Kidney tubule cell (primary cell): ENCODE measurements at regions not wholly inside any gene's neighbourhood (a gene's known extent, or its start where the extent isn't known, plus 50 kb on each side); places are given as distances from the start of the nearest gene placed in this dataset.
A peak's percentile ranks its signal among the peaks of the same experiment; 100 is the strongest.
"Not testable (repeated sequence)": the region's sequence is repeated elsewhere in the genome, so short reads cannot be mapped to it uniquely, and the experiment has no call there.

Source experiments
- DNase-seq: peaks from one replicate; pipeline ENCODE4 v3.0.0-alpha.2; 2018; ENCODE audit warnings: low spot score

DNA sequence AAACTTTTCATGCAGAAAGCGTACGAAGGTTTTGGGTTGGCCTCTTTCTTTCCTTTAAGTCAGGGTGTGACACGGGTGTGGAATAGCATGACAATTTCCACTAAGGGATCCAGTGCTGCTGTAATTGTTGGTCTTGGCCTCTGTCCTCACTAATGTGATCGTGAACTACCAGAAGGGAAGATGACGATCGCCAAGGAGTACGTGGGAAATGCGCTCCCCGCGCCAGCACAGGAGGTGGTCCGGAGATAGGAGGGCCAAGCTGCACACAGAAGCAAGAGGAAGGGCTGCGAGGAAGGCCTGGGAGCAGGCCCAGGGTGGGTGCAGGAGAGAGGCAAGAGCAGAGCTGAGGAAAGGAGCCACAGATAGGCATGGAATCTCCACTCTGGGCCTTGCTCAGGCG is 79.7 kb upstream of the PODXL start:
- DNase-seq: no peak

DNA sequence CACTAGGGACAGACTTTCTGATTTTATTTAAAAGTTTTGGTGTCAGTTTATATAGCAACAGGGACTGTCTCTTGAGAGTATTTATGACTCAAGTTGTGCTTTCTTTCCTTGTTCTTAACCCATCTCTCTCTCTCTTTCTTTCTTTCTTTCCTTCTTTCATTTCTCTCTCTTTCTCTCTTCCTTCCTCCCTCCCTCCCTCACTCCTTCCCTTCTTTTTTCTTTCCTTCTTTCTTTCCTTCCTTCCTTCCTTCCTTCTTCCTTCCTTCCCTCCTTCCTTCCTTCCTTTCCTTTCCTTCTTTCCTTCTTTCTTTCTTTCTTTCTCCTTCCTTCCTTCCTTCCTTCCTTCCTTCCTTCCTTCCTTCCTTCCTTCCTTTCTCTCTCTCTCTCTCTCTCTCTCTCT is 77.8 kb upstream of the PODXL start:
- DNase-seq: not testable (repeated sequence)

GRCh38 chr7:131633342-131633843 is 77.0 kb upstream of the PODXL start:
- DNase-seq: peak; percentile 82

DNA sequence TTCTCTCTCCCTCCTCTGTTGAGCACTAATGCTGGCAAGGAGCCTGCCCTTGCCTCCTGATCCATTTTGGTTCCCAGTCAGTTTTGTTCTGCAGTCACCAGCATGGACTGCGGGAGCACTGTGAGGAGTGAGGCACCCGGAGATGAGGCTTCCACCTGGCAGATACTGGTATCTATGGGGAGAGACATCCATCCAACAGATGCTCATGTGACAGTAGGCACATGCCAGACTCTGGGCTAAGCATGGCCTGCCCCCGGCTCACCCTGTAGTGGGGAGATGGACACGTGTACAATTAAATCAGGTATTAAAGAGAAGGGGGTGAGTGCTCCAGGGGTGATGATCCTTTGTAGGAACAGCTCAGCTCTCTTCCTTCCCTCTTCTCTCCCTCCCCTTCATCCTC is 74.0 kb upstream of the PODXL start:
- DNase-seq: no peak

- DNase-seq: no peak
Measured at GRCh38 chr7:131629217-131629882, 72.9 kb upstream of the PODXL start.

GRCh38 chr7:131628634-131629033 is 72.2 kb upstream of the PODXL start:
- DNase-seq: no peak

DNA sequence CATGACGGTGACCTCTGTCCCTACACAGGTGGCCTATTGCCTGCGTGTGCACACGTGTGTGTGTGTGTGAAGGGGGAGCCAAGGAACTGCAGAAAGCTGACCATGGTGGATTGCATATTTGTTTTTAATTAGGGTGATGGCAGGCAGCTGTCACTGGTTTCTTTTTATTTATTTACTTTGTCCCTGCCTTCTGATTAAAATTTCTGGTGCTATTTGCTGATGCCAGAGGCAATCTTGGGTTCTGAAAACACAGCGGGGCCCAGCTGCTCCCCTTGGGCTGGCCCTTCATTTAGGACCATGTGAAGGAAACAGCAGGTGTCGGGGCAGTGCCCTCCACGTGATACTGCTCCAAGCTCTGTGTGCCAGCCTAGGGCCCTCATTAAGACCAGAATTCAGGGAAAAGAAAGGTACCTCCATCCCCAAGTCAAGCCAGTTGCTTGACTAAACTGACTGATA is 71.3 kb upstream of the PODXL start:
- no peak for DNase-seq

- no peak for DNase-seq
Measured at GRCh38 chr7:131626643-131627042, 70.2 kb upstream of the PODXL start.

DNA sequence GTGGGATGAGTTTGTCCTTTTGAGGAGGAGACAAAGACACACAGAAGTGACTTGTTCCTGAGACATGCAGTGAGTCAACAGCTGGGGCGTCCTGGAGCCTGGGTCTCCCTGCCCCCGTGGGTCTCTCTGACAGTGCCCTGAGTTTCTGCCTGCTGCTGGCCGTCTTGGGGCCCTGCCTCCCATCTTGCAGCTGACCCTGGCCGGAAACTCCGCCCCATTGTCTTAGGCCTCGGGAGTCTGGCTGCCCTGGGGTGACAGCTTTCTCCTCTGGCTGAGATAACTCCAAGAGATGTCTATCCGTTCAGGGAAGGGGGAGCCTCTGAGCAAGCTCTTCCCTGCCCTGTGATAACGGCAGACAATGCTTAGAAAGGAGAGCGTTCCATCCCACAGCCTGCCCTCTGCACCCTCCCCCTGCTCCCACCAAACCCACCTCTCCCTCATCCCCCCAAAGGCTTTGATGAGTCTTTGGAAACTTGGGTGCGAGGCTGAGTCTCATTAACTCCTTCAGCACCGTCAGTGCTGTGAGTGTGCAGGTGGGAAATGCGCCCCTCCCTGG is 69.5 kb upstream of the PODXL start:
- DNase-seq: peak; percentile 98

- DNase-seq: not testable (repeated sequence)
Measured at GRCh38 chr7:131625345-131625744, 68.9 kb upstream of the PODXL start.

GRCh38 chr7:131624536-131624935 is 68.1 kb upstream of the PODXL start:
- DNase-seq: no peak

- no peak for DNase-seq
Measured at GRCh38 chr7:131623154-131623553, 66.7 kb upstream of the PODXL start.

- DNase-seq: no peak
Measured at GRCh38 chr7:131621652-131622051, 65.2 kb upstream of the PODXL start.

GRCh38 chr7:131620673-131621609 is 64.5 kb upstream of the PODXL start:
- DNase-seq: peak; percentile 72

GRCh38 chr7:131619336-131620305 is 63.2 kb upstream of the PODXL start:
- DNase-seq: peak; percentile 72

DNA sequence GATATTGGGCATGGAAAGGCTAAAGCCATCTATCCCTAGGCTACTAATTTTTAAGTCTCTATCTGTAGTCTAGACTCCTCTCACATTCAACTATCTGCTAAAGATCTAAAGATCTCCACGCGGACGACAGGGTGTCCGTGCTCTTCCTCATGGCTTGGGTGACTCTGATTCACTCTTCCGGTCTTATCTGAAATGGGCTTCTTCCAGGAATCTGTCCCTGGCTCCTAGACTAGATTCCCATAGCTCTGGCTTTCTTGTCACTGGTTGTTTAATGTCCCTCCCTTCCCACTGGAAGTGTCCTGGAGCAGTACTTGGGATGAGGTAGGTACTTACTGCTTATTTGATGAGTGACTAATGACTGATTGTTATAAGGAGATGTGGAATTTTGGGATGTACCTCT is 62.0 kb upstream of the PODXL start:
- no peak for DNase-seq

DNA sequence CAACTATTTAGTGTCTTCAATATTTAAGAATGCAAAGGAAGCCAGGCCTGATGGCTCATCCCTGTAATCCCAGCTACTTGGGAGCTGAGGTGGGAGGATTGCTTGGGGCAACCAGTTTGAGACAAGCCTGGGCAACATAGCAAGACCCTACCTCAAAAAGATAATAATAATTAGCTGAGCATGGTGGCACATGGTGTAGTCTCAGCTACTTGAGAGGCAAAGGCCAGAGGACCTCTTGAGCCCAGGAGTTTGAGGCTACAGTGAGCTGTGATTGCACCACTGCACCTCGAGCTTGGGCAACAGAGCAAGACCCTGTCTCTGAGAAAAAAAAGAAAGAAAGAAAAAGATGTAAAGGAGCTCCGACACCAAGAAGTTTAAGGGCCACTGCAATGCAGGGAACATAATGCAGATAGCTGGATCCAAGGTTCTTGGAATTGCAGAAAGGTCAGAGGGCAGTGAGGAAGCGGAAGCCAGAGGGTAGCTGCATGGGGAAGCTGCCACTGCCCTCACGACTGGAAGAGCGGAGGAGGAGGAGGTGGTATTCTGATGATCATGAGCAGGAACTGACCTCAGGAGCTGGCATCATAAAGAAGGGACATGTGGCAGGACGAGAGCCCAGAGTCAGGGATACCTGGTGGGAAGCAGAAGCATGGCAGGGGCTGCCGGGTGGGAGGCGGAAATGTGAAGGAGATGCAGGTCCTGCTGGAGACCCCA is 60.2 kb upstream of the PODXL start:
- no peak for DNase-seq

DNA sequence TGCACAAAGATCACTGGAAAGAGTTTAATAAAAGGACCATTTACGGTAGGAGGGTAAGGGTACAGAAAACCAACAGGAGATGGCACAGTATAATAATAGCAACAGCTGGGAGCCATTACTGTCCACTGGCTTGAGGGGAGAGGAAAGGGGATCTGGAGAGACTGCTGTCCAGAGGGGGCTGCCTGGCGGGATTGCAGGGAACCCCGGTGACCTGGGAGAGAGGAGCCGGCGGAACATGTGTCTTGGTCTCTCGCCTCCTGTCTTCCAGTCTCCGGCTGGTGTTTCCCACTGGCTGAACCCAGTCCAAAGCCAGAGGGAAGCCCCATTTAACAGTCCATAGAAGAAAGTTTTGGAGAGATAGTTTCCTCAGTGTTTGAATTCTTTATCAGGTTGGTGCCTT is 57.5 kb upstream of the PODXL start:
- no peak for DNase-seq

GRCh38 chr7:131610007-131610406 is 53.6 kb upstream of the PODXL start:
- DNase-seq: peak; percentile 69

DNA sequence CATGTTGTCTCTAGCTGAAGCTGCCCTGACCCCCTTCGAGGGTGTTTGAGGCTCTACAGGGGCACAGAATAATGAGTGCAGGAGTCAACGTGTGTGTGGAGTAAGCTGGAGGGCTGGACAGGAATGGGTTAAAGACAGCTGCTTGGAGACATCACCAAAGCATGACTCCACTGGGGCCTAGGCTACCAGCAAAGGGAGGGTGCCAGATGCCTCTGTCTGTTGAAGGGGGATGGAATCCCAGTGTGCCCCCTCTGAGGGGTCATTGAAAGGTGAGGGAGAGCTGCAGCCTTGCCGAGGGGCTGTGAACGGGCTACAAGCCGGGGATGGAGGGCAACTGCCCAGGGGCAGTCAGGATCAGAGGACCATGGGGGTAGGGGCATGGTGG is 51.7 kb upstream of the PODXL start:
- DNase-seq: no peak
